ENCODE measurements at regions not wholly inside any gene's neighbourhood (a gene's known extent, or its start where the extent isn't known, plus 50 kb on each side); places are given as distances from the start of the nearest gene placed in this dataset.

GRCh38 chr13:88154001-88154400 lies 482.8 kb downstream of the SLITRK5 start:
- no peak for DNase-seq
- 84 to 93% methylated on average over 2 of the region's 2 CpGs for WGBS, 2 donors (ENCODE audit: low coverage in 1 of 2)
- no peaks in the 10 kb centered on the region for H3K27me3 ChIP-seq
- TF ChIP-seq POLR2AphosphoS5 (IDR thresholded peaks at IDR 0.05) (no peak), POLR2A (IDR thresholded peaks at IDR 0.05) (no peak), EP300 (IDR thresholded peaks at IDR 0.05; ENCODE audit: low read depth) (no peak), CTCF (IDR thresholded peaks at IDR 0.05) (no peak)
- no peak overlapping the region for H3K27ac ChIP-seq
- in situ Hi-C loops (cut with MboI; ENCODE audit: low pct_ligation_motif_present in 1 of 4, low pct_unique_long_range_greater_than_20kb in 1 of 4, low sequenced_read_pairs in 3 of 4) (no loop called here), intact Hi-C loops (cut with DNase I; ENCODE audit: low total_unique reads) (no loop called here)
- H3K9me3 ChIP-seq: no peaks in the 10 kb centered on the region
- no peaks in the 10 kb centered on the region for H3K36me3 ChIP-seq
- H3K4me1 ChIP-seq: no peaks in the 10 kb centered on the region
- H3K4me3 ChIP-seq: no peak overlapping the region

GRCh38 chr13:88162076-88162702 lies 491.0 kb downstream of the SLITRK5 start:
- Histone ChIP-seq H3K4me3 (no peak overlapping the region), H3K27me3 (no peaks in the 10 kb centered on the region), H3K4me1 (no peaks in the 10 kb centered on the region), H3K9me3 (no peaks in the 10 kb centered on the region), H3K27ac (no peak overlapping the region), H3K36me3 (no peaks in the 10 kb centered on the region)
- WGBS, 2 donors (ENCODE audit: low coverage in 1 of 2): 61 to 72% methylated on average over 2 of the region's 2 CpGs
- no peak for DNase-seq
- no peak for TF ChIP-seq POLR2AphosphoS5 (IDR thresholded peaks at IDR 0.05)
- TF ChIP-seq EP300 (IDR thresholded peaks at IDR 0.05; ENCODE audit: low read depth): no peak
- TF ChIP-seq CTCF (IDR thresholded peaks at IDR 0.05): no peak
- no peak for TF ChIP-seq POLR2A (IDR thresholded peaks at IDR 0.05)
- intact Hi-C loops (cut with DNase I; ENCODE audit: low total_unique reads) (no loop called here), in situ Hi-C loops (cut with MboI; ENCODE audit: low pct_ligation_motif_present in 1 of 4, low pct_unique_long_range_greater_than_20kb in 1 of 4, low sequenced_read_pairs in 3 of 4) (no loop called here)

GRCh38 chr13:88176231-88176630 lies 505.1 kb downstream of the SLITRK5 start:
- H3K27ac ChIP-seq: no peak overlapping the region
- no peaks in the 10 kb centered on the region for H3K36me3 ChIP-seq
- no peaks in the 10 kb centered on the region for H3K4me1 ChIP-seq
- no peaks in the 10 kb centered on the region for H3K27me3 ChIP-seq
- in situ Hi-C loops (cut with MboI; ENCODE audit: low pct_ligation_motif_present in 1 of 4, low pct_unique_long_range_greater_than_20kb in 1 of 4, low sequenced_read_pairs in 3 of 4) (no loop called here), intact Hi-C loops (cut with DNase I; ENCODE audit: low total_unique reads) (no loop called here)
- TF ChIP-seq POLR2A (IDR thresholded peaks at IDR 0.05) (no peak), EP300 (IDR thresholded peaks at IDR 0.05; ENCODE audit: low read depth) (no peak), CTCF (IDR thresholded peaks at IDR 0.05) (no peak), POLR2AphosphoS5 (IDR thresholded peaks at IDR 0.05) (no peak)
- H3K9me3 ChIP-seq: no peaks in the 10 kb centered on the region
- H3K4me3 ChIP-seq: no peak overlapping the region
- DNase-seq: no peak
- 77 to 93% methylated on average over 4 of the region's 4 CpGs for WGBS, 2 donors (ENCODE audit: low coverage in 1 of 2)

- in situ Hi-C loops (cut with MboI; ENCODE audit: low pct_ligation_motif_present in 1 of 4, low pct_unique_long_range_greater_than_20kb in 1 of 4, low sequenced_read_pairs in 3 of 4): no loop called here
- DNase-seq: no peak
- 83 to 85% methylated on average over 2 to 4 of the region's 4 CpGs for WGBS, 2 donors (ENCODE audit: low coverage in 1 of 2)
- H3K27ac ChIP-seq: no peak overlapping the region
- no peaks in the 10 kb centered on the region for H3K27me3 ChIP-seq
- H3K36me3 ChIP-seq: no peaks in the 10 kb centered on the region
- H3K4me3 ChIP-seq: no peak overlapping the region
- H3K9me3 ChIP-seq: no peaks in the 10 kb centered on the region
- H3K4me1 ChIP-seq: no peaks in the 10 kb centered on the region
- TF ChIP-seq CTCF (IDR thresholded peaks at IDR 0.05) (no peak), POLR2AphosphoS5 (IDR thresholded peaks at IDR 0.05) (no peak), POLR2A (IDR thresholded peaks at IDR 0.05) (no peak), EP300 (IDR thresholded peaks at IDR 0.05; ENCODE audit: low read depth) (no peak)
- intact Hi-C loops (cut with DNase I; ENCODE audit: low total_unique reads): no loop called here
Measured at GRCh38 chr13:88183440-88183839, 512.3 kb downstream of the SLITRK5 start.
